NK-92 treated with Interleukin-12 subunit alpha and Interleukin-12 subunit beta, amount 100 ng/mL, for 24 hours (cell line): ENCODE measurements at regions not wholly inside any gene's neighbourhood (a gene's known extent, or its start where the extent isn't known, plus 50 kb on each side); places are given as distances from the start of the nearest gene placed in this dataset.

Source experiments
- DNase-seq: peaks from one replicate; lab custom pipeline; 2025; lab: John Stamatoyannopoulos, UW

DNA sequence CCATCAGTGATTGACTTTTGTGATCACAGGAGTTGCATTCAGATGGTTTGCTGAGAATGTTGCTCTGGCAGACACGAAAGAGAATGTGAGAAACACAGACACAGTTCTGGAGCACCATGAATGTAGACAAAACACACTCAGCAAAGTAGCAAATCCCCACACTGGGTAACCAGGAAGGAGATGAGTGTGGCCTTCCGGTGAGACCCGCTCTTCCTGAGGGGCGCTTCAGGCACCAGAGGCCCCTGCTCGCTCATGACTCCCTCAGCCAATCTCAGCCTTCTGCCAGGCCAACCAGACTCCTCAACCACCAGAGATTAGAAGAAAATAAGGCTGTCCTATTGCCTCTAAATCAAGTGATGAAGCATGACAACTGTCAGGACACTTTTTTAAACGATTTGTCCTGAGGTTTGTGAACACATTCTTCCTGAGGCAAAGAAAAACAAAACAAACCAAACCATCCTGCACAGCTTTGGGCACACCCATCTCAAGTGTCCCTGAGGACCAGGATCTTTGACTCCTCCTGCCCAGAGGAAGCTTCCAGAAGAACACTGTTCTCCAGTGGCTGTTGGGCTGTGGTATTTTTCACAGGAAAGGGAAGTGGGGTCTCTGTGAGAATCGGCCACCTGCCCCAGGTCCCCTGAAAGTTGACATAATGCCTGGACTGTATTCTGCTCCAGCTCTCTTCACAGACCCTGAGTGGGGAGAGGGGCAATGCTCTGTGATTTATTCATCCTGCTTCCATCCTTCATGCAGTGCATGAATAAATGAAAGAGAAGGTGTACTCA is 152.8 kb downstream of the BCL11A start:
- DNase-seq, result no peak

DNA sequence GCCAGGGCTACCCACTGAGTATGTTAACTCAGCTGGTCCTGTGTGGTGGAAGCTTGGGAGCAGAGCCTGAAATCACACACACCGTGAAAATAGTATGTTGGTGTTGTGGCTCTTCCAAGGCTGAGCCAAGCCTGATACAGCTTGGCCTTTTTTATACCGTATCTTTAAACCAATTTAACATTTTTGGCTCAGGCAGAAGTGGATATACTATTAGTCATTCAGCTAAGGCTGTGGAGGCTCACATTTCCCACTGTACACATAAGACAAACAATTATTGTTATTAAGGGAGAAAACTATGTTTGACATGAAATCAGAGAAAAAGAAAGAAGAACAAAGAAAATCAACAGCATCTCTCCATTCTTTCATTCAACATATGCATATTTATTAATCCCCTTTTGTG is 159.0 kb downstream of the BCL11A start:
- DNase-seq, result no peak

DNA sequence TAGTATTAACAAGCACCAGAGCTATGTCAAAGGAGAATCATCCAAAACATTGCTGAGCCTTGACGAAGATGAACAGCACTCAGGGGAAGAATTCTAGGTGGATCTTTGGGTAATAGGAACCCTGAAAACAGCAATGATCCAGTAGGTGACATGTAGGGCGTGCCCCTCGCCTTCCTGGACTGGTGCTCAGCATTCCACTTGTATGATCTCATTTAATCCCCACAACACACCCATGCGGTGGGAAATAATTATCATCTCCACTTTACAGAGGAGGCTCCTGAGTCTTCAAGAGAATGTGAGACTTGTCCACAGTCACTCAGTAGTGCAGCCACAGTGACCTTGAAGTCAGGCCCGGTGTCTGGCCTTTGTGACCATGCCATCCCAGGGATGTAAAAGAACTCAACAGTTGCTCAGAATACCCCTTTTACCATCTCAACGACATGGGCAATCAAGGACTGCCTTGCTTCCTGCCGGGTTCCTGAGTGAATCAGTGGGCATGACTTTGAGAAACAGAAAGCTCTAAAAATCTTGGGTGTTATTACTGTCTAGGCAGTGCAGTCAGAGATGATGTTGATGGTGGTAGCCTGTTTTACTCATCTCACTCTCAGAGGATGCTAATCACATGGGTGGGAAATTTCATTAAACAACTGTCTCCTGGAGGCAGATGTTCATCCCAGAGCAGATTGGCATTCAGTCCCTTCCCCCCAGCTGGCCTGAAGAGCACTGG is 161.6 kb downstream of the BCL11A start:
- DNase-seq, result no peak

DNA sequence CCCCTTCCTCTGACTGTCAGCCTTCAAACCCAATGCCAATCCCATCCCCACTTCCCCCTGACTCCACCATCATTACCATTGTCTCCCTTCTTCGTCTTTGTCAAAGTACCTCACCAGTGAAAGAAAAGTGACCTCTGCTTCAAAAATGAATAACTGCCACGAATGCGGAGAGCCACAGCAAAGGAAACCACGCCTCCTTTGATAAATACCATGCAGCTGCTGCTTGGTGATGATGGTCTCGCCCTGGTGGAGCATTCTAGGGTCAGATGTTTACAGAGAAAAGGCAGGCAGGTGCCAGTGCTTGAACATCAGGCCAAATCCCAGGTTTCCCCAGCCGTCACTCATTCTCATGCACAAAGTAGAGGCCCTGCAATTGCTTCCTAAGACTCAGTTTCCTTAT is 162.2 kb downstream of the BCL11A start:
- DNase-seq, result no peak

DNA sequence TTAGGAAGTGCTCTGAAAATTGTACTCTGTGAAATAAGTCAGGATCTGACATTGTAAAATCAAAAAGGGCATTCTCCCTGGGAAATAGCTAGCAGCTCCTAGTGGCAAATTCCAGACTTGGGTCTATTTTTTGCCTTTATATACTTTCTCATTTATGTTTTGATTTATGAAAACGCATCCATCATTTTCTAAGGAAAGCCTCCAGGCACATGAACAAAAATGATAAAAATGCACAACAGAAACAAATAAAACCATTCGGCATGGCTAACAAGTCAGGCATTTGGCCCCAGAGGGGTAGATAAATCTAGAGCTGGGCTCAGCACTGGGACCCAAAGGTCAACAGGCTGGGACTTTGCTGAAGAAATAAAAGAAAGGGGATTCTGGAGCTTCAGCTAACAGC is 167.0 kb downstream of the BCL11A start:
- no peak for DNase-seq

DNA sequence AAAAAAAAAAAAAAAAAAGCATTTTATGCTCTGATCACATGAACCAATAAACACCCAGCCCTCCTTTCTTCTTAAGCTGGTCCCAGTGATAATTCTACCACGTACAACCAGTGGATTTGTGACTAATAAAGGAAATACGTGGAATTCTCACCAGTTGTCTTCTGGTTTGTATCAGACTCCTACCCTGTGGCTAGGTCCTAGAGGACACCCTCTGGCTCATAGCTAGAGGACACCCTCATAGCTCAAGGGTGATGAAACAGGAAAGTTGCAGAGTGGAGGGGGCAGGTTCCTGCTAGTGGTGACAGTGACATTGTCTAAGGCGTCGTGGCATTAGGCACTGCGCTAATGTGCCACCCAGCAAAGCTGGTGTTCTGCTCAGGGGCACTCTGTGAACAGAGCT is 167.8 kb downstream of the BCL11A start:
- no peak for DNase-seq

DNA sequence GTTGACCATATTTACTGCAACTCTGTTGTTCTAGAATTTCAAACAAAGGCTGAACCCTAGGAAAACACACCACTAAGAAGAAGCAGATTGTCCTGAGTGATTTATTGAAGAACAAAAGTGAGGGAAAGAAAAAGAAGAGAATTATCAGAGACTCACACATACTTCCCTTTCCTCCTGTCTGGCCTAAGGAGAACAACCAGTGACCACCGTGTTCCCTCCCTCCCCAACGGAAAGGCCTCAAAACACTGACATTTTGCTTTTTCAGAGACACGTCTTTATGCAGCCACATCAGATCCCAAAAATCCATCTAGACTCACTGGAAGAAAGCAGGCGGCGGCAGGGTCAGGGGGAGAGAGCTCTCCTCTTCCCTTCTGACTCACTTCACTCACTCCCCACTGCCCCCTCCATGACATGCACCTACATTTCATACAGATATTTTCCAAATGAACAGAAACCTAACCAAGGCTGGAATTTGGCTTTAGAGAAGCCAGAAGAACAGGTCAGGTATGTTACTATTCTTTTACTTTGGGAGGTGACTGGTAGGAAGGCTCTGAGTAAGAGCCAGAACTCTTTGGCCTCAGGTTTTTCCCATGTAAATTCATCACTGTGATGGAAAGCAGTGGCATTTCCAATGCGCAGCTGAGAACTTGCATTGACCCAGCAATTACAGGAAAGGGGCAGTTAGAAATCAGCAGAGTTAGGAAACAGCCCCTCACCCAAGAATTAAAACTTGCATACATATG is 169.9 kb downstream of the BCL11A start:
- no peak for DNase-seq

DNA sequence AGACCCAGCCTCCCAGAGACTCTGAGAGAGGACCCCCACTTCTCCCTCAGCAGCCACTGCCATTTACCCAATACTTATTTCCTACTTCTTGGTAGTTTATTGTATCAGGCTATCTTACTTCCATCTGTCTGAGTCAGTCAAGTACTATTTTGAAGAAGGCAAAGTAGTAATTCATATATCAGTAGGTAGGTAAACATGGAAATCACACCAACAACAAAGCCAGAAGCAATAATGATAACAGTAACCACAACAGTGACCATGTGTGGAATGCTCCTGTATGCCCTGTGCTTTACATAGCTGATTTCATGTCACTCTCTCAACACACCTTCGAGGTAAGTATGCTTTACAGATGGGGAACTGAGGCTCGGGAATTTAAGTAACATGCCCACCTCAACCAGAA is 173.0 kb downstream of the BCL11A start:
- no peak for DNase-seq

DNA sequence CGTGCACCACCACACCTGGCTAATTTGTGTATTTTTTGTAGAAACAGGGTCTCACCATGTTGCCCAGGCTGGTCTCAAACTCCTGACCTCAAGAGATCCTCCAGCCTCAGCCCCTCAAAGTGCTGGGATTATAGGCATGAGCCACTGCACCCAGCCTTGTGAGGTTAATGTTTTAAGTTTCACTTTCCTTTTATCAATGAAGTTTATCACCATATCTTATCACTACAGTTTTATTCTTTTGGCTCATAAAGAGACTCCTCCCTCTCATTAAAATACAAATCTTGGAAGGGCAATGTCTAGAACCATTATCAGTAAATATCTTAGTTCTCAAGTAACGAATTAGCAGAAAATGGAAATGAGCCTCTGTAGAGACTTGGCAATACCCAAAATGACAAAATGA is 173.8 kb downstream of the BCL11A start:
- no peak for DNase-seq

DNA sequence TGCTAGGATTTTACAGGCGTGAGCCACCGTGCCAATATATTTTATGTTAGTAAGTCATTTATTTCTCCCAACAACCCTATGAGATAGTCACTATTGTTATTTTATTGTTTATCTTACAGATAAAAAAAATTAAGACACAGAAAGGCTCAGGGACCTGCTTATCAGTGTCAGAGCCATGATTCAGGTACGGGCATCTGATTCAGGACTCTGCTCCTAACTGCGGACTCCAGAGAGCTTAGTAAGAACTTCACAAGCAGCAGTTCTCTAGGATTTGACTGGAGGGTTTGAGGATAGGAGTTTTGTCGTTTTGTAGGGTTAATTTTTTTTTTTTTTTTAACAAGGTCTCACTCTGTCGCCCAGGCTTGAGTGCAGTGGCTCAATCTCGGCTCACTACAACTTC is 174.2 kb downstream of the BCL11A start:
- no peak for DNase-seq

DNA sequence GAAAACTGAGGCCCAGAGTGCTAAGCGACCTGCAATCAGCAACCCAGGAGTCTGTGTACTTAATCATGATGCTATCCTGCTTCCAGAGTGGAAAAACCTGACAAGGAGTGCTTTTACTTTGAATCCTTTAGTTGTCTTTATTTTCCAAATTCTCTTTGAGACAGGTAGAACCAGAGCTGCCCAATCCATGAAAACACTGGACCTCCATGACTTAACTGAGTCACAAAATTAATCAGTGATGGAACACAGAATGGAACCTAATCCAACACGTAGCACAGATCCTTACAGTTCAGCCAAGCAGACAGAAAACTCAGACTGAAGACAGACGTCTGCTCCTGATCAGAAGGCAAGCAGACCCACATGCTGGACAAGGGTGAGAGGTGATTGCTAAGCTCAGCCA is 175.6 kb downstream of the BCL11A start:
- DNase-seq, result no peak

DNA sequence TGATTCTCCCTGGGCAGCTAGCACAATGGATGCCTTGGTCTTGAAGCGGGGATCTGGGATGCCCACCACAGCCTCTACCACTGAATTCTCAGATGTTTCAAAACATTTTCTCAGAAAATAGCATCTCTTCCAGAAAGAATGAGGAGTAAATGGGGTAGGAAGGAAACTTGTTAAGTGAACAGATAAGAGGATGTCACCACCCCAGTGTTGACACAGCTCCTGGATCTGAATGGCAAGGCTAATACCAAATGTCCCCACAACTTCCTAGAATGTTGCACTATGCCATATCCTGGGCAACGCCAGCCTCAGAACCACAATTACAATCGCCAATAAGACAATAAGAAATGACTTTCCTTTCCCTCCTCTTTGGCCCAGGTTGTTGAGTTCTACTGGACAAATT is 177.2 kb downstream of the BCL11A start:
- DNase-seq, result no peak

DNA sequence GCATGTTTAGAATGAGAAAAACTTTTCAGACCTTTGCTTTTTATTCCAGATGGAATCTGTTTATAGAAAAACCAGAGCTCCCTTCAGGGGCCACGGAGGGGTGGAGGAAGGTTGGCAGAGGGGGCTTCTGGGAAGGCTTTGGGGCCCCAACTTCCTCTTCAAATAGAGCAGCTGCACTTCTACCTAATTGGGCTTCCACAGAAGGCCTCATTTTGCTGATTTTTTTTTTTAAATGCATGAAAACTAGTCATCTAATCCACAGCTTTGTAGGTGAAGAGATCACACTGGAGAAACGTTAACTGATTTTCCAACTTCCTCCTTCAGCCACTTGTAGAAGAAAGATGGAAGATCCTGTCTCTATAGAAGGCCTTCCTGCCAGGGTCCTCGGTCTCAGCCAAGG is 181.8 kb downstream of the BCL11A start:
- no peak for DNase-seq

DNA sequence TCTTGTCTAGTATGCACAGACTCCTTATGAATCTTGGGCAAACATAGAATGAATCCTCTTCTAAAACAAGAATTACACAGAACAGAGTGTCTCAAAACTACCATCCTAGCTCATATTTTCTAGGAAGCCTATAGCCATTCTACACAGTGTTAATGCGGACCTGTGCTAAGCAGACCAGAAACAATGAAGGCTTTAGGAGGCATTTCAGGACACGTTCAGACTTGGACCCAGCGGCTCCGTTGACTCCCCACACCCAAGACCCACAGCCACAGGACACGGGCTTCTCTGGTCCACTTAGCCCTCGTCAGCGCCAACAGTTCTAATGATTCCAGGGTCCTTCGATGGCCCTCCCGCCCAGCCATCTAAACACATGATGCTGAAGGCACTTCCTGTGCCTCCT is 182.2 kb downstream of the BCL11A start:
- no peak for DNase-seq

DNA sequence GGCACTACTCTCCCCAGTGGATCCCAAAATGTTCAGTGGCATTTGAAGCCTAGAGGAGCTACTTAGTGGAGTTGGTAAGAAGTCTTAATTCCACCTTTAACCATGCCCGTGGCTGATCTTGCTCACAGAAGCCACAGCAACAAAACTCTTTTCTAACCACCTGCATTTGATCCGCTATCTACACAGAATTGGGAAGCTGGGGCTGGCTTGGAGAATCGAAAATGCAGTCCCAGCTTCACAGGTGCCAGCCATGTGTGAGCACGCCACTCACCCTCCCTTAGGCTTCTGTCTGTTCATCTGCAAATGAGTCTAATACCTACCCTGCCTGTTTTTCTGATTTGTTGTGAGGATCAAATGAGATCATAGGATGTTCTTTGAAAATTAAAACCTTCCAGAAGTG is 182.6 kb downstream of the BCL11A start:
- DNase-seq, result no peak

DNA sequence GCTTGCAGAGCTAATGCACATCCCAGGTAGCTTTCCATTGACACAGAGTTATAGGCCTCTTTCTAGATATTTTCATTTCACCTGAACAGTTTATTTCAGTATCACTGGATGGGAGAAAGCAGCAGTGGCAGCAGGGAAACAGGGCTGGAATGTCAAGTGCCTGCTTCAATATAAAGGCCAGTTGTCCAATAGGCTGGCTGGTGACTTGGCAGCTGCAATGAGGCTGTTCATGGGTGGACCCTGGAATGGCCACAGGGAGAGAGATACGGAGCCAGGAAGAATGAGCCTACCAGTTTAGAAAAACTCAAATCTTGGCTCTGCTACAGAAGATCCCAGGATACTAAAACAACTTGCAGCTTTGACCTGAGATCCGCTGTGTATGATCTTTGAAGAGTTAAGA is 185.0 kb downstream of the BCL11A start:
- no peak for DNase-seq

DNA sequence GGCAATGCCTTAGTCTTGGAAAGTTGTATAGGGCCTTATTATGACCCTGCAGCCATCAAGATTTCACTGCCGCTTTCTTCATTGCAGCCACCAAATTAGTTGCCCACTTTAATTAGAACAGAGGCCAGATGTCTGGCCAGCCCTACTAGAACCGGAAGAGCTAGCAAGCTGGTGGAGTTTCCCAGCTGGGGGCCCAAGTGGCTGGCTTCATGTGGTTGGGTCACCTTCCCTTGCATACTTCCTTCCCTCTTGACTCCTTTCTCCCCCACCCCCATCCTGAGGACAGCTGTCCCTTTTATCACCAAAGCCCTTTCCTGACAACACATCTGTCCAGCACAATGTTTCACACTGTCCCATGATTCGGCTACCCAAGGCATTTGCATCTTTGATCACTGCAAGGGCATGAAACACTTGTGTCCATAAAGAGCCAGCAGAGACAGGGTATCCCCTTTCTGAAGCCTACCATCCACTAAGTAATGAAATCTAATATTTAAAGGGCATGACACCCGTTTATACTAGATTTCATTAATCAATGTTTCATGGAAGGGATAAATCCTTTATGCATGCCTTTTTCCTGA is 187.2 kb downstream of the BCL11A start:
- DNase-seq, result no peak

DNA sequence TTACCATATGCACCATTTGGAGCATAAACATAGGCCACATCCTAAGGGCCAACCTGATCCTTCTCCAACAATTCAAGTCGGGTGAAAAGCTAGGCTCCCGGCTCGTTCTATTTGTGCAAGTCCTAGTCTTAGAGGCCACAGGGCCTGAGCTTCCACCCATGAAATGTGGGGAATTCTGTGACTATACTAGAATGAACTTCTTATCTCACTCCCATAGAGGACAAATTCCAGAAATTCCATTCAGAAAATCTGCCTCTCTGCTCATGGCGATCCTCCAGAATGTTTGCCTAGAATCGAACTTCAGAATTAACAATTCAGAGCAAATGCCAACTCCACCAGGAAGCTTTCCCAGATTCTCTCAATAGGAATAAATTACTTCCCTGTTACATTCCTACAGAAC is 187.9 kb downstream of the BCL11A start:
- no peak for DNase-seq

DNA sequence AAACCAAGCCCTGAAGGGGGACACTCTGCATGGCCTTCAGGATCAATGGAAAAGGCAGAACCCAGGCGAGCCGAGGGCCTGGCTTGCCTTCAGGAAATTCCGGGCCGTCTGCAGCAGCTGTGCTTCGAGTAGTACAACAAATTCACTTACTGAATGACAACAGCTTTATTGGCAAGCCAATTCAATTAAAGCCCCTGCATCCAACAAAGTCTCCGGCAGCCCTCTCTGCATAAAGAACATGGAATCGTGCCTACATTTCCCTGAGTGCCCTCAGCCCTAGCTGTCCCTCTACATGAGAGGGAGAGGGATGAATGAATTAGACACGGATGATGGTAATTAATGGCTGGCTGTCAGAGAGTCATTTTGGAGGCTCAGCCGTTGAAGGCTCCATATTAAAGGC is 189.0 kb downstream of the BCL11A start:
- DNase-seq, result no peak

DNA sequence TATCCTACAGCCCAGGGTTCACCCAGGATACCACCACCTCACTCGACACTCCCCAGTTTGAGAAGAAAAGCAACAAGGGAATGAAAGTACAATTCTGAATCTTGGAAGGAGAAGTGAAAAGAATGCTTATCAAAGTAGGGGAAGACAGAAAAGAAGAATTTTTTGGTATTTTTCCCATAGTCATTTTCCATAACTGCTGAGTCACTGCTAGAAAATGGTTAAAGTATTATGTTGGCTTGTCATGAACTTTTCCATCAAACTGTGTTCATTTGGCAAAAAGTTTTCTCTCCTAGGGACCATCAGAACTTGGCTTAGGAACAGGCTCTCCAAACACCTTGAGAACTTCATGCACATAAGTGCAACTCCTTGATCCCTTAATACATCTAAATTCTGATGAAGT is 192.0 kb downstream of the BCL11A start:
- DNase-seq, result no peak

DNA sequence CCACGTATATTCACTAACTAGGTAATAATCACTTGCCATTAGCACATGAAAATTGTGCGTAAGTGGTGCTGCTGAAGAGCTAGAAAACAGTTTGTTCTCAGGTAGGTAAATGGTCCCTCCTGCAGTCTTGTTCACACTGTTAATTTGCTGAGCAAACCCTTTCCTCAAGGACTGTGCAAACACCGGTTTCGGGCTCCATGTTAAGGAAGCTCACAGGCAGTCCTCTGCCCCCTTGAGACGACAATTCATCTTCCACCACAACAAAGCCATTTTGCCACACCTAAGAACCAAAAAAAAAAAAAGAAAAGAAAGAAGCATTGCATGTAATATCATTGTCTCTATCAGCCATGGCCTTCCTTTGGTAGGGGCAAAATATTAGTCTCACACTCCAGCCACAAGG is 193.9 kb downstream of the BCL11A start:
- DNase-seq, result no peak

DNA sequence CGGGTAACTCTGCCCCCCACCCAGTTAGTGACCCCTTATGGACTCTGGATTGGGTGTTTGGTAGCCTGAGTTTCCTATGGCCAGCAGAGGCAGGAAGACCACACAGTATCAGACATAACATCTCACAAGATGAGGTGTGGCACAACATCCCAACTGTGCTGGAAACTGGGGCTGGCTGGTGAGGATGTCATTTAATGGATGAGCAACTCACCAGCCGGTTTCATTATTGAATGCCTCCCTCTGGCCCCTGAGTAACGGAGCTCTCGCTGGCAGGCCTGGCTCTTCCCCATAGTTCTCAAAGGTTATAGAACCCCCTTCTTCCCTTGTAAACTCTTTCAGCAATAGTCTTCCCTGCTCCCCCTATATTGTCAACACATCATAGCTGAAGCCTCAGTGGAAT is 195.0 kb downstream of the BCL11A start:
- DNase-seq, result no peak

DNA sequence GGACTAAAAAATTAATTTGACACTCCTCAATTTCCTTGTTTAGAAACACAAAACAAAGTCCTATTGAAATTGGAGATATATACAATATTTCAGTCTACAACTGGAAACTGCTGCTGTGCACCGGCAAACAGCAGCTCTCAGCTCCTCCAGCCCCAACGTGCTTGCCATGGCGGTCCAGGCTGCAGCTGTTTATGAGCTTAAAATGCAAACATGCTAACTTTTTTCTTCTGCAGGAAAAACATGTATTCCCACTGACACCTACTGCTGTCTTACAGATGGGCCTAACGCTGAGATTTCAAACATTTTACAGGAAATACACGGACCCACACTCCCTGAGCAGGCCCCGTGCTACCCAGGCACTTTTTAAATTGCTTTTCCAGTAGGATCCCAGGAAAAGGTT is 195.5 kb downstream of the BCL11A start:
- no peak for DNase-seq
